ENCODE measurements at regions not wholly inside any gene's neighbourhood (a gene's known extent, or its start where the extent isn't known, plus 50 kb on each side); places are given as distances from the start of the nearest gene placed in this dataset.

GRCh38 chr18:56252456-56252855 lies 385.9 kb downstream of the TXNL1 start:
- TF ChIP-seq CTCF (IDR thresholded peaks at IDR 0.05) (no peak), POLR2A (IDR thresholded peaks at IDR 0.05) (no peak), POLR2AphosphoS5 (IDR thresholded peaks at IDR 0.05) (no peak), EP300 (IDR thresholded peaks at IDR 0.05) (no peak)

All from sigmoid colon (tissue), 4 donors.